ENCODE measurements at regions not wholly inside any gene's neighbourhood (a gene's known extent, or its start where the extent isn't known, plus 50 kb on each side); places are given as distances from the start of the nearest gene placed in this dataset.

GRCh38 chr14:30179381-30180130 is 251.9 kb upstream of the PRKD1 start:
- TF ChIP-seq FOXP2 (optimal IDR thresholded peaks at IDR 0.05; ENCODE audit: borderline replicate concordance, extremely low read depth, extremely low read length, insufficient read depth) = no peak
- TF ChIP-seq POLR2AphosphoS5 (IDR thresholded peaks at IDR 0.05; ENCODE audit: low read depth, low read length) = no peak
- TF ChIP-seq, protein P1, sequence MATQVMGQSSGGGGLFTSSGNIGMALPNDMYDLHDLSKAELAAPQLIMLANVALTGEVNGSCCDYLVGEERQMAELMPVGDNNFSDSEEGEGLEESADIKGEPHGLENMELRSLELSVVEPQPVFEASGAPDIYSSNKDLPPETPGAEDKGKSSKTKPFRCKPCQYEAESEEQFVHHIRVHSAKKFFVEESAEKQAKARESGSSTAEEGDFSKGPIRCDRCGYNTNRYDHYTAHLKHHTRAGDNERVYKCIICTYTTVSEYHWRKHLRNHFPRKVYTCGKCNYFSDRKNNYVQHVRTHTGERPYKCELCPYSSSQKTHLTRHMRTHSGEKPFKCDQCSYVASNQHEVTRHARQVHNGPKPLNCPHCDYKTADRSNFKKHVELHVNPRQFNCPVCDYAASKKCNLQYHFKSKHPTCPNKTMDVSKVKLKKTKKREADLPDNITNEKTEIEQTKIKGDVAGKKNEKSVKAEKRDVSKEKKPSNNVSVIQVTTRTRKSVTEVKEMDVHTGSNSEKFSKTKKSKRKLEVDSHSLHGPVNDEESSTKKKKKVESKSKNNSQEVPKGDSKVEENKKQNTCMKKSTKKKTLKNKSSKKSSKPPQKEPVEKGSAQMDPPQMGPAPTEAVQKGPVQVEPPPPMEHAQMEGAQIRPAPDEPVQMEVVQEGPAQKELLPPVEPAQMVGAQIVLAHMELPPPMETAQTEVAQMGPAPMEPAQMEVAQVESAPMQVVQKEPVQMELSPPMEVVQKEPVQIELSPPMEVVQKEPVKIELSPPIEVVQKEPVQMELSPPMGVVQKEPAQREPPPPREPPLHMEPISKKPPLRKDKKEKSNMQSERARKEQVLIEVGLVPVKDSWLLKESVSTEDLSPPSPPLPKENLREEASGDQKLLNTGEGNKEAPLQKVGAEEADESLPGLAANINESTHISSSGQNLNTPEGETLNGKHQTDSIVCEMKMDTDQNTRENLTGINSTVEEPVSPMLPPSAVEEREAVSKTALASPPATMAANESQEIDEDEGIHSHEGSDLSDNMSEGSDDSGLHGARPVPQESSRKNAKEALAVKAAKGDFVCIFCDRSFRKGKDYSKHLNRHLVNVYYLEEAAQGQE (IDR thresholded peaks at IDR 0.05; ENCODE audit: insufficient read depth in 1 of 2, low read depth in 2 of 2, low read length in 2 of 2) = no peak
- no peak for TF ChIP-seq TAF1 (IDR thresholded peaks at IDR 0.05; ENCODE audit: borderline replicate concordance, insufficient read depth, low read length)
- TF ChIP-seq SIN3A (IDR thresholded peaks at IDR 0.05; ENCODE audit: borderline replicate concordance, insufficient read depth, low read length) = no peak

- TF ChIP-seq, protein P1 (IDR thresholded peaks at IDR 0.05; ENCODE audit: insufficient read depth in 1 of 2, low read depth in 2 of 2, low read length in 2 of 2) = no peak
- TF ChIP-seq TAF1 (IDR thresholded peaks at IDR 0.05; ENCODE audit: borderline replicate concordance, insufficient read depth, low read length) = no peak
- no peak for TF ChIP-seq FOXP2 (optimal IDR thresholded peaks at IDR 0.05; ENCODE audit: borderline replicate concordance, extremely low read depth, extremely low read length, insufficient read depth)
- TF ChIP-seq POLR2AphosphoS5 (IDR thresholded peaks at IDR 0.05; ENCODE audit: low read depth, low read length) = no peak
- TF ChIP-seq SIN3A (IDR thresholded peaks at IDR 0.05; ENCODE audit: borderline replicate concordance, insufficient read depth, low read length) = no peak
These were observed 252.6 kb upstream of the PRKD1 start for GRCh38 chr14:30180219-30180618.

DNA sequence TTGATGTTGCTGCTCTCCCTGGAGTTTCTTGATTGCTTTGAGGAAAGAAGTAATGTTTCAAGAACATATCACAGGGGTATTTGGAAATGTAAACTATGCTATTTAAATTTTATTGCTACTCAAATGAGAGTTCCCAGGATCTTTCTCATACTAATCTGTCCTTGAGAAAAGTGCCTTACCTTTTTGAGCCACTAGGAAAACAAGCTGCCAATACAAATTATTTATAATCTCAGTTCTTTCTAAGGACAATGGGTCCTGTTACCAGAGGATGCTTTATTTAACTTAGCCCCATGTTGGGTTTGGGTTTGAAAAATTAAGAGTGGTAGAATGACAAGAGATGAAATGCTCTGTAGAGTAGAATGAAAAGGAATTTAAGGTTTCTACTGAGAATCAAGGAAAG is 258.2 kb upstream of the PRKD1 start:
- TF ChIP-seq TAF1 (IDR thresholded peaks at IDR 0.05; ENCODE audit: borderline replicate concordance, insufficient read depth, low read length) (no peak), FOXP2 (optimal IDR thresholded peaks at IDR 0.05; ENCODE audit: borderline replicate concordance, extremely low read depth, extremely low read length, insufficient read depth) (no peak), SIN3A (IDR thresholded peaks at IDR 0.05; ENCODE audit: borderline replicate concordance, insufficient read depth, low read length) (no peak), POLR2AphosphoS5 (IDR thresholded peaks at IDR 0.05; ENCODE audit: low read depth, low read length) (no peak)
- TF ChIP-seq, protein P1 (IDR thresholded peaks at IDR 0.05; ENCODE audit: insufficient read depth in 1 of 2, low read depth in 2 of 2, low read length in 2 of 2) = no peak

GRCh38 chr14:30191639-30192279 is 264.1 kb upstream of the PRKD1 start:
- TF ChIP-seq SIN3A (IDR thresholded peaks at IDR 0.05; ENCODE audit: borderline replicate concordance, insufficient read depth, low read length) (no peak), TAF1 (IDR thresholded peaks at IDR 0.05; ENCODE audit: borderline replicate concordance, insufficient read depth, low read length) (no peak), FOXP2 (optimal IDR thresholded peaks at IDR 0.05; ENCODE audit: borderline replicate concordance, extremely low read depth, extremely low read length, insufficient read depth) (no peak), POLR2AphosphoS5 (IDR thresholded peaks at IDR 0.05; ENCODE audit: low read depth, low read length) (no peak)
- TF ChIP-seq, protein P1 (IDR thresholded peaks at IDR 0.05; ENCODE audit: insufficient read depth in 1 of 2, low read depth in 2 of 2, low read length in 2 of 2) = no peak
